SK-N-SH (cell line): ENCODE measurements at regions not wholly inside any gene's neighbourhood (a gene's known extent, or its start where the extent isn't known, plus 50 kb on each side); places are given as distances from the start of the nearest gene placed in this dataset.

Source experiments
- CTCF ChIA-PET: fragments of 300-600, 350-600 bp; formaldehyde crosslinking; extraction: SDS; loops from one replicate; lab custom pipeline; 2021; lab: Yijun Ruan, JAX
- POLR2A ChIA-PET: fragments of 350-600 bp; sonication (Branson Sonifier 250); formaldehyde crosslinking; extraction: SDS; loops from one replicate; lab custom pipeline; 2020; ENCODE audit warnings: antibody characterized with exemption, inconsistent platforms; lab: Yijun Ruan, JAX
- DNase-seq: peaks from one replicate; pipeline ENCODE4 v3.0.0; 2012
- H2AFZ ChIP-seq: fragments of 200-600 bp; sonication (generic); 2 replicates; pipeline ENCODE4 v1.8.1; 2016; ENCODE audit warnings: antibody characterized with exemption, mild to moderate bottlenecking, low read depth
- H3F3A ChIP-seq: fragments of 200-600 bp; sonication (generic); replicated peaks from 2 replicates; pipeline ENCODE3; 2016; ENCODE audit warnings: antibody characterized with exemption, mild to moderate bottlenecking; ENCODE audit not compliant: insufficient read depth
- H3K27ac ChIP-seq, 2 experiments: fragments of 200-500 bp in 1 of 2; fragments of 200-600 bp in 1 of 2; sonication (Bioruptor generic) in 1 of 2; sonication (generic), shearing (Covaris generic) in 1 of 2; 2 replicates each; pipeline versions ENCODE4 v1.5.1 to v1.6.1; 2014 to 2016; ENCODE audit warnings: low read depth in 2 of 2, inconsistent platforms in 1 of 2, low read length in 1 of 2, mild to moderate bottlenecking in 1 of 2, mixed read lengths in 1 of 2
- H3K27me3 ChIP-seq: fragments of 200-600 bp; sonication (generic), shearing (Covaris generic); 2 replicates; pipeline ENCODE4 v1.6.1; 2016; ENCODE audit warnings: mixed run types; ENCODE audit not compliant: insufficient read depth
- H3K36me3 ChIP-seq, 2 experiments: fragments of 200-500 bp in 1 of 2; fragments of 200-600 bp in 1 of 2; sonication (Bioruptor generic) in 1 of 2; sonication (generic) in 1 of 2; replicated peaks in 1 of 2; 2 replicates each; pipeline versions ENCODE3 to v1.5.1; 2014 to 2016; ENCODE audit warnings: low read length in 1 of 2, mild to moderate bottlenecking in 1 of 2; ENCODE audit not compliant: insufficient read depth in 2 of 2, control insufficient read depth in 1 of 2
- H3K4me1 ChIP-seq, 2 experiments: fragments of 200-500 bp in 1 of 2; fragments of 200-600 bp in 1 of 2; sonication (Bioruptor generic) in 1 of 2; sonication (generic), shearing (Covaris generic) in 1 of 2; 2 replicates each; pipeline versions ENCODE4 v1.5.1 to v1.6.1; 2014 to 2016; ENCODE audit warnings: low read depth in 1 of 2, low read length in 1 of 2, mixed run types in 1 of 2; ENCODE audit not compliant: insufficient read depth in 2 of 2, control insufficient read depth in 1 of 2
- H3K4me2 ChIP-seq: fragments of 200-600 bp; sonication (generic), shearing (Covaris generic); 2 replicates; pipeline ENCODE4 v1.6.1; 2017; ENCODE audit warnings: mixed run types
- H3K4me3 ChIP-seq, 2 experiments: fragments of 200-500 bp in 1 of 2; fragments of 200-600 bp in 1 of 2; sonication (Bioruptor generic) in 1 of 2; sonication (generic), shearing (Covaris generic) in 1 of 2; 2 replicates each; pipeline versions ENCODE4 v1.5.1 to v1.8.1; 2014 to 2016; ENCODE audit warnings: low read depth in 2 of 2, inconsistent platforms in 1 of 2, low read length in 1 of 2, mild to moderate bottlenecking in 1 of 2, mixed read lengths in 1 of 2, moderate library complexity in 1 of 2
- H3K79me2 ChIP-seq: fragments of 200-600 bp; sonication (generic); 2 replicates; pipeline ENCODE4 v1.8.1; 2017; ENCODE audit warnings: mild to moderate bottlenecking; ENCODE audit not compliant: insufficient read depth
- H3K9ac ChIP-seq: fragments of 200-600 bp; sonication (generic); 2 replicates; pipeline ENCODE4 v1.6.1; 2017; ENCODE audit warnings: mixed run types
- H3K9me2 ChIP-seq: fragments of 200-600 bp; sonication (generic); 2 replicates; pipeline ENCODE4 v1.6.1; 2017; ENCODE audit warnings: mixed run types
- H3K9me3 ChIP-seq: fragments of 200-600 bp; sonication (generic); 2 replicates; pipeline ENCODE4 v1.6.1; 2017; ENCODE audit warnings: mixed run types, mild to moderate bottlenecking, moderate library complexity
- H4K20me1 ChIP-seq: fragments of 200-600 bp; sonication (generic); 2 replicates; pipeline ENCODE4 v1.6.1; 2017; ENCODE audit warnings: mild to moderate bottlenecking, mixed run types; ENCODE audit not compliant: insufficient read depth
- EP300 ChIP-seq, 2 experiments: IDR thresholded peaks; 2 replicates each; pipeline versions ENCODE4 v1.4.0 to v1.6.1; 2012; ENCODE audit warnings: borderline replicate concordance in 1 of 2, low read depth in 1 of 2, low read length in 1 of 2
- EZH2phosphoT487 ChIP-seq: fragments of 200-600 bp; sonication (generic); IDR thresholded peaks from 2 replicates; pipeline ENCODE4 v1.6.1; 2017; ENCODE audit warnings: low read depth, mixed run types, mild to moderate bottlenecking, antibody characterized with exemption, moderate library complexity, borderline replicate concordance
- FOSL2 ChIP-seq: IDR thresholded peaks from 2 replicates; pipeline ENCODE4 v1.4.0; 2012; ENCODE audit warnings: low read depth, mild to moderate bottlenecking, moderate library complexity, borderline replicate concordance
- FOXJ3 ChIP-seq: sonication (generic); formaldehyde crosslinking; IDR thresholded peaks from 2 replicates; pipeline ENCODE4 v1.5.1; 2020; ENCODE audit warnings: mild to moderate bottlenecking, missing genetic modification reagents
- GABPA ChIP-seq: IDR thresholded peaks from 2 replicates; pipeline ENCODE4 v1.4.0; 2012; ENCODE audit warnings: low read depth, mild to moderate bottlenecking
- JUND ChIP-seq: IDR thresholded peaks from 2 replicates; pipeline ENCODE4 v1.4.0; 2012
- MEF2A ChIP-seq: IDR thresholded peaks from 2 replicates; pipeline ENCODE4 v1.4.0; 2012; ENCODE audit warnings: low read depth, borderline replicate concordance
- NFIC ChIP-seq: IDR thresholded peaks from 2 replicates; pipeline ENCODE4 v1.4.0; 2012; ENCODE audit warnings: borderline replicate concordance
- POLR2AphosphoS5 ChIP-seq: IDR thresholded peaks from 2 replicates; pipeline ENCODE4 v1.6.1; 2012; ENCODE audit warnings: low read depth, low read length
- RAD21 ChIP-seq: IDR thresholded peaks from 2 replicates; pipeline ENCODE4 v1.6.1; 2012; ENCODE audit warnings: mild to moderate bottlenecking, low read length
- RCOR1 ChIP-seq: fragments of 150-350 bp; IDR thresholded peaks from 2 replicates; pipeline ENCODE4 v1.6.1; 2017; ENCODE audit warnings: antibody characterized with exemption, low read length
- RFX5 ChIP-seq: IDR thresholded peaks from 2 replicates; pipeline ENCODE4 v1.6.1; 2012; ENCODE audit warnings: mild to moderate bottlenecking, improper control_type of control experiment, low read length
- RXRA ChIP-seq: IDR thresholded peaks from 2 replicates; pipeline ENCODE4 v1.4.0; 2012; ENCODE audit warnings: low read depth, mild to moderate bottlenecking, borderline replicate concordance
- TAF1 ChIP-seq: IDR thresholded peaks from 2 replicates; pipeline ENCODE4 v1.6.1; 2012; ENCODE audit warnings: low read depth, mild to moderate bottlenecking, low read length, moderate library complexity, borderline replicate concordance
- YY1 ChIP-seq: IDR thresholded peaks from 2 replicates; pipeline ENCODE4 v1.4.0; 2012; ENCODE audit warnings: low read depth, mild to moderate bottlenecking
- WGBS: methylation state at CpG from one replicate; pipeline ENCODE4 v1.1.6; 2017; ENCODE audit warnings: low lambda C conversion rate; 5-methylcytosine and 5-hydroxymethylcytosine counted together
- TF ChIP-seq, protein P1 (sequence below): fragments of 150-350 bp; IDR thresholded peaks from 2 replicates; pipeline ENCODE4 v1.6.1; 2017; ENCODE audit warnings: antibody characterized with exemption, low read length, low read depth, borderline replicate concordance
- TF ChIP-seq, protein P2 (sequence below): IDR thresholded peaks from 2 replicates; pipeline ENCODE4 v1.4.0; 2012; ENCODE audit warnings: low read depth, borderline replicate concordance
- TF ChIP-seq, protein P3 (sequence below): IDR thresholded peaks from 2 replicates; pipeline ENCODE4; 2012
- TF ChIP-seq, protein P4 (sequence below): IDR thresholded peaks from 2 replicates; pipeline ENCODE4 v1.6.1; 2012; ENCODE audit warnings: mild to moderate bottlenecking, low read depth, low read length, moderate library complexity

DNA sequence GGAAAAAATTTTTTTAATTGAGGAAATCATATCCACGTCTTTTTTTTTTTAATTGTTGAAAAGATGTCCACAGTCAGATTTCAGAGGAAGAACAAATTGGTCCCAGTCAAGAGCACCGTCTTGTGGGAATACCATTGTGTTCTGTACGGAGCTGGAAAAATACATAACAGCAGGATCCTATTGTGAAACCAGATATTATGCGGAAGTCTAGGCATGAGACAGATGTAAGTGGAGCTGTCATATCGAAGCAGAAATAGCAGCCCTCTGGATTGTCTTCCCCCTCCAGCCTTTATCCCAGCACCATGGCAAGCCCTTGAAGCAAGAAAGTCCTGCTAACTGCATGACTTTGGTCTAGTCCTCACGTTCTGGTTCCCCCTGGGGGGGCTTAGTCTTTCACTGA is 391.6 kb upstream of the ASIC2 start:
- Histone ChIP-seq H3K9me3 (no peaks in the 10 kb centered on the region), H3K36me3 (no peaks in the 10 kb centered on the region), H3K79me2 (no peaks in the 10 kb centered on the region), H3K4me1 (no peaks in the 10 kb centered on the region; a peak in 2 of 4 replicates), H3K27ac (no peak overlapping the region), H3K9me2 (no peaks in the 10 kb centered on the region), H2AFZ (no peak overlapping the region), H4K20me1 (no peaks in the 10 kb centered on the region), H3K27me3 (no peaks in the 10 kb centered on the region), H3K4me3 (no peak overlapping the region), H3K4me2 (no peak overlapping the region), H3K9ac (no peak overlapping the region), H3F3A (no peaks in the 10 kb centered on the region)
- POLR2A ChIA-PET, result no interaction called here
- CTCF ChIA-PET, result interaction anchor here (0.6 to 5.7 kb wide), 6 partner anchors 10 to 123 kb away, joined by 3 to 49 read pairs (median 5); no protein-coding TSS in a partner anchor
- no peak for TF ChIP-seq EP300 (IDR thresholded peaks at IDR 0.05; ENCODE audit: borderline replicate concordance in 1 of 2, low read depth in 1 of 2, low read length in 1 of 2)
- TF ChIP-seq JUND, result no peak
- no peak for TF ChIP-seq RFX5
- TF ChIP-seq TAF1, result no peak
- no peak for TF ChIP-seq RCOR1
- no peak for TF ChIP-seq NFIC
- TF ChIP-seq GABPA, result no peak
- TF ChIP-seq RAD21, result no peak
- TF ChIP-seq, protein P1, sequence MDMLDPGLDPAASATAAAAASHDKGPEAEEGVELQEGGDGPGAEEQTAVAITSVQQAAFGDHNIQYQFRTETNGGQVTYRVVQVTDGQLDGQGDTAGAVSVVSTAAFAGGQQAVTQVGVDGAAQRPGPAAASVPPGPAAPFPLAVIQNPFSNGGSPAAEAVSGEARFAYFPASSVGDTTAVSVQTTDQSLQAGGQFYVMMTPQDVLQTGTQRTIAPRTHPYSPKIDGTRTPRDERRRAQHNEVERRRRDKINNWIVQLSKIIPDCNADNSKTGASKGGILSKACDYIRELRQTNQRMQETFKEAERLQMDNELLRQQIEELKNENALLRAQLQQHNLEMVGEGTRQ, result no peak
- TF ChIP-seq, protein P2, sequence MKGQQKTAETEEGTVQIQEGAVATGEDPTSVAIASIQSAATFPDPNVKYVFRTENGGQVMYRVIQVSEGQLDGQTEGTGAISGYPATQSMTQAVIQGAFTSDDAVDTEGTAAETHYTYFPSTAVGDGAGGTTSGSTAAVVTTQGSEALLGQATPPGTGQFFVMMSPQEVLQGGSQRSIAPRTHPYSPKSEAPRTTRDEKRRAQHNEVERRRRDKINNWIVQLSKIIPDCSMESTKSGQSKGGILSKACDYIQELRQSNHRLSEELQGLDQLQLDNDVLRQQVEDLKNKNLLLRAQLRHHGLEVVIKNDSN, result no peak
- no peak for TF ChIP-seq YY1
- no peak for TF ChIP-seq FOXJ3
- TF ChIP-seq RXRA, result no peak
- TF ChIP-seq MEF2A, result no peak
- TF ChIP-seq EZH2phosphoT487, result no peak
- TF ChIP-seq FOSL2, result no peak
- TF ChIP-seq, protein P3, sequence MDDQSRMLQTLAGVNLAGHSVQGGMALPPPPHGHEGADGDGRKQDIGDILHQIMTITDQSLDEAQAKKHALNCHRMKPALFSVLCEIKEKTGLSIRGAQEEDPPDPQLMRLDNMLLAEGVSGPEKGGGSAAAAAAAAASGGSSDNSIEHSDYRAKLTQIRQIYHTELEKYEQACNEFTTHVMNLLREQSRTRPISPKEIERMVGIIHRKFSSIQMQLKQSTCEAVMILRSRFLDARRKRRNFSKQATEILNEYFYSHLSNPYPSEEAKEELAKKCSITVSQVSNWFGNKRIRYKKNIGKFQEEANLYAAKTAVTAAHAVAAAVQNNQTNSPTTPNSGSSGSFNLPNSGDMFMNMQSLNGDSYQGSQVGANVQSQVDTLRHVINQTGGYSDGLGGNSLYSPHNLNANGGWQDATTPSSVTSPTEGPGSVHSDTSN, result no peak
- no peak for TF ChIP-seq POLR2AphosphoS5
- TF ChIP-seq, protein P4, sequence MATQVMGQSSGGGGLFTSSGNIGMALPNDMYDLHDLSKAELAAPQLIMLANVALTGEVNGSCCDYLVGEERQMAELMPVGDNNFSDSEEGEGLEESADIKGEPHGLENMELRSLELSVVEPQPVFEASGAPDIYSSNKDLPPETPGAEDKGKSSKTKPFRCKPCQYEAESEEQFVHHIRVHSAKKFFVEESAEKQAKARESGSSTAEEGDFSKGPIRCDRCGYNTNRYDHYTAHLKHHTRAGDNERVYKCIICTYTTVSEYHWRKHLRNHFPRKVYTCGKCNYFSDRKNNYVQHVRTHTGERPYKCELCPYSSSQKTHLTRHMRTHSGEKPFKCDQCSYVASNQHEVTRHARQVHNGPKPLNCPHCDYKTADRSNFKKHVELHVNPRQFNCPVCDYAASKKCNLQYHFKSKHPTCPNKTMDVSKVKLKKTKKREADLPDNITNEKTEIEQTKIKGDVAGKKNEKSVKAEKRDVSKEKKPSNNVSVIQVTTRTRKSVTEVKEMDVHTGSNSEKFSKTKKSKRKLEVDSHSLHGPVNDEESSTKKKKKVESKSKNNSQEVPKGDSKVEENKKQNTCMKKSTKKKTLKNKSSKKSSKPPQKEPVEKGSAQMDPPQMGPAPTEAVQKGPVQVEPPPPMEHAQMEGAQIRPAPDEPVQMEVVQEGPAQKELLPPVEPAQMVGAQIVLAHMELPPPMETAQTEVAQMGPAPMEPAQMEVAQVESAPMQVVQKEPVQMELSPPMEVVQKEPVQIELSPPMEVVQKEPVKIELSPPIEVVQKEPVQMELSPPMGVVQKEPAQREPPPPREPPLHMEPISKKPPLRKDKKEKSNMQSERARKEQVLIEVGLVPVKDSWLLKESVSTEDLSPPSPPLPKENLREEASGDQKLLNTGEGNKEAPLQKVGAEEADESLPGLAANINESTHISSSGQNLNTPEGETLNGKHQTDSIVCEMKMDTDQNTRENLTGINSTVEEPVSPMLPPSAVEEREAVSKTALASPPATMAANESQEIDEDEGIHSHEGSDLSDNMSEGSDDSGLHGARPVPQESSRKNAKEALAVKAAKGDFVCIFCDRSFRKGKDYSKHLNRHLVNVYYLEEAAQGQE, result no peak
- 41% methylated on average over 6 of the region's 6 CpGs for WGBS
- DNase-seq, result no peak
